ENCODE measurements at regions not wholly inside any gene's neighbourhood (a gene's known extent, or its start where the extent isn't known, plus 50 kb on each side); places are given as distances from the start of the nearest gene placed in this dataset.

DNA sequence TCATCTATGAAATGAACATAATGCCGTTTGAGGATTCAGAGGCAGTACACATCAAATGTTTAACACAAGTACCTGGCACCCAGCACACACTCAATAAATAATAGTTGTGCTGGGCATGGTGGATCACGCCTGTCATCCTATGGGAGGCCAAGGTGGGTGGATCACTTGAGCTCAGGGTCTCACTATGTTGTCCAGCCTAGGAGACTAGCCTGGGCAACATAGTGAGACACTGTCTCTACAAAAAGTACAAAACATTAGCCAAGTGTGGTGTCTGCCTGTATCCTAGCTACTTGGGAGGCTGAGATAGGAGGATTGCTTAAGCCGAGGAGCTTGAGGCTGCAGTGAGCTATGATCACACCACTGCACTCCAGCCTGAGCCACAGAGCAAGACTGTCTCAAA lies 98.1 kb upstream of the SALL4 start:
- Mint-ChIP-seq H3K36me3 (no peaks in the 10 kb centered on the region), H3K4me1 (no peaks in the 10 kb centered on the region), H3K27ac (no peak overlapping the region), H3K4me3 (no peak overlapping the region), H3K27me3 (no peaks in the 10 kb centered on the region), H3K9me3 (no peaks in the 10 kb centered on the region)
- ATAC-seq (ENCODE audit: low read depth), result no peak
- POLR2A ChIA-PET, result no interaction called here
- no peak for DNase-seq

DNA sequence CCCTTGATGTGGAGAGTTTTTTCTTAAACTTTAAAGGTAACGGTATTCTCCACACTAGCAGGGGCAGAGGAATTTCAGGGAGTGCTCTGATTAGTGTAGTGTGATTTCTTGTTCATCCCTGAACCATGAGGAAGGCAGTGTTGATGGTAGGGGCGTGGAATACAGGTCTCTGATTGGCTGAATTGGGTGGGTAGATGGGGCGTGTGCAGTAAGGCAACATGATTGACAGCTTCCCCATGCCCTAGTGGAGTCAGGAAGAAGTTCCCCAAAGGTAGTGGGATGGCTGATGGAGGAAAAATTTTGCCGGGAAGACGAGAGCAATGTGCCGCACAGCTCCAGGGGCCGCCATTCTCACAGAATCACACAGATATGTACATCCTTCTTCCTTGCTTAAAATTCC lies 97.4 kb upstream of the SALL4 start:
- no peaks in the 10 kb centered on the region for H3K27me3 Mint-ChIP-seq
- POLR2A ChIA-PET, result no interaction called here
- DNase-seq (no peak), ATAC-seq (ENCODE audit: low read depth) (no peak)
- no peak overlapping the region for H3K4me3 Mint-ChIP-seq
- H3K9me3 Mint-ChIP-seq, result no peaks in the 10 kb centered on the region
- H3K4me1 Mint-ChIP-seq, result no peaks in the 10 kb centered on the region
- H3K36me3 Mint-ChIP-seq, result no peaks in the 10 kb centered on the region
- no peak overlapping the region for H3K27ac Mint-ChIP-seq

DNA sequence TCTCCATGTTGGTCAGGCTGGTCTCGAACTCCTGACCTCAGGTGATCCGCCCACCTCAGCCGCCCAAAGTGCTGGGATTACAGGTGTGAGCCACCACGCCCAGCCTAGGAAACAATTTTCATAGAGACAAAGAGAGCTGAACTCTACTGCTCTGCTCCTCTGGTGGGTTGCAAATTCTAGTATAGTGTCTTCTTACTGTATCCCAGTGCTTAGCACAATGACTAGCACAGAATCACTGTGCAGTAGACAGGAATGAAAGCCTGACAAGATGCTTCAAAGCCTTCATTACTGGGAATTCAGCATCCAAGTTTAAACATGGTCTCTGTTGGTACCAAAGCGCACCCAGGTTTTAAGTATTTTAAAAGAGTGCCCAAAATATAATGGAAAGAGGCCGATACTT lies 96.5 kb upstream of the SALL4 start:
- H3K9me3 Mint-ChIP-seq, result no peaks in the 10 kb centered on the region
- no peaks in the 10 kb centered on the region for H3K36me3 Mint-ChIP-seq
- no peak overlapping the region for H3K27ac Mint-ChIP-seq
- DNase-seq, result no peak
- H3K27me3 Mint-ChIP-seq, result peaks cover 3% of the 10 kb centered on the region
- no peaks in the 10 kb centered on the region for H3K4me1 Mint-ChIP-seq
- H3K4me3 Mint-ChIP-seq, result no peak overlapping the region
- no peak for ATAC-seq (ENCODE audit: low read depth)
- POLR2A ChIA-PET, result no interaction called here

DNA sequence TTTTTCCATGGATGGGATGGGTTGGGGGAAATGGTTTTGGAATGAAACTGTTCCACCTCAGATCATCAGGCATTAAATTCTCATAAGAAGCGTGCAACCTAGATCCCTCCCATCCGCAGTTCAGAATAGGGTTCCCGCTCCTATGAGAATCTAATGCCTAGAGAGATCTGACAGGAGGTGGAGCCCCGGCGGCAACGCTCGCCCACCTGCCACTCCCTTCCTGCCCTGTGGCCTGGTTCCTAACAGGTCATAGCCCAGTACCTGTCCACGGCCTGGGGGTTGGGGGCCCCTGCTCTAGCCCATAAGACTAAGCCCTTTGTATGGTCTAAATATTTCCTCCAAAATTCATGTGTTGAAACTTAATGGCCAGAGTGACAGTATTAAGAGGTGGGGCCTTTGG lies 92.3 kb upstream of the SALL4 start:
- DNase-seq (no peak), ATAC-seq (ENCODE audit: low read depth) (no peak)
- Mint-ChIP-seq H3K4me3 (no peak overlapping the region), H3K27ac (no peak overlapping the region), H3K27me3 (peaks cover 3% of the 10 kb centered on the region), H3K36me3 (no peaks in the 10 kb centered on the region), H3K4me1 (no peaks in the 10 kb centered on the region), H3K9me3 (no peaks in the 10 kb centered on the region)
- POLR2A ChIA-PET, result no interaction called here

DNA sequence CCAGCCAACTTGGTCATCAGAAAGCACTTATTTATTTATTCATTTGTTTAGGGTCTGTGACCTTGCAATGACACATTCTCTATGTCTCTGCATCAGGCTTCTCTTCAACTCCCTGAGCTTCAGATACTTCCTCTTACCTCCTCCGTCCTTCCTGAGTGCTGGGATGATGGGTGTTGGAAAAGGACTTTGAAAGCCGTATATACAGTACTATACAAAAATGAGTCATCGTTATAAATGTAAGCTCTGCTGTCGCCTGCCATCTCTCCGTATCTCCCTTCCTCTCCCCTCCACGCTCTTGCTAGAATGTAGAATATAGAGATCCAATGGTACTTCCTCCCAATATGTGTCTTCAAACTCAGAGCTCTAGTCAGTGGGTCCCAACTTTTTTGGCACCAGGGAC lies 91.9 kb upstream of the SALL4 start:
- POLR2A ChIA-PET, result no interaction called here
- Mint-ChIP-seq H3K4me1 (no peaks in the 10 kb centered on the region), H3K27me3 (peaks cover 3% of the 10 kb centered on the region), H3K27ac (no peak overlapping the region), H3K4me3 (no peak overlapping the region), H3K9me3 (no peaks in the 10 kb centered on the region), H3K36me3 (no peaks in the 10 kb centered on the region)
- ATAC-seq (ENCODE audit: low read depth) (no peak), DNase-seq (no peak)

DNA sequence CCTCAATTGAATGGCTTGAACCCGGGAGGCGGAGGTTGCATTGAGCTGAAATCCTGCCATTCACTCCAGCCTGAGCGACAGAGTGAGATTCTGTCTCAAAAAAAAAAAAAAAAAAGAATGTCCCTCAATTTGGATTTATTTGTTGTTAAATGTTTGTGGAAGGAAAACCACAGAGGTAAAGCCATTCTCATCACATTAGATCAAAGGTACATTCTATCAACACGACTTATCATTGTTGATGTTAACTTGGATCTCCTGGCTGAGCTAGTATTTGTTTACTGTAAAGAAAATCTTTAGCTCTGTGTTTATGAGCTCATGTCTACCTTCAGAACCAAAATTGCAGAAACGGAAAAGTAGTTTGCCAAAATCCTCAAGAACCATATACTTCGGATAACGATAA lies 91.4 kb upstream of the SALL4 start:
- POLR2A ChIA-PET, result interaction anchor here (0.5 kb wide), 1 partner anchor 232 kb away, joined by 3 read pairs; no protein-coding TSS in a partner anchor
- H3K9me3 Mint-ChIP-seq, result no peaks in the 10 kb centered on the region
- H3K27me3 Mint-ChIP-seq, result peaks cover 3% of the 10 kb centered on the region
- no peaks in the 10 kb centered on the region for H3K4me1 Mint-ChIP-seq
- no peaks in the 10 kb centered on the region for H3K36me3 Mint-ChIP-seq
- no peak overlapping the region for H3K27ac Mint-ChIP-seq
- H3K4me3 Mint-ChIP-seq, result no peak overlapping the region
- DNase-seq (no peak), ATAC-seq (ENCODE audit: low read depth) (no peak)

DNA sequence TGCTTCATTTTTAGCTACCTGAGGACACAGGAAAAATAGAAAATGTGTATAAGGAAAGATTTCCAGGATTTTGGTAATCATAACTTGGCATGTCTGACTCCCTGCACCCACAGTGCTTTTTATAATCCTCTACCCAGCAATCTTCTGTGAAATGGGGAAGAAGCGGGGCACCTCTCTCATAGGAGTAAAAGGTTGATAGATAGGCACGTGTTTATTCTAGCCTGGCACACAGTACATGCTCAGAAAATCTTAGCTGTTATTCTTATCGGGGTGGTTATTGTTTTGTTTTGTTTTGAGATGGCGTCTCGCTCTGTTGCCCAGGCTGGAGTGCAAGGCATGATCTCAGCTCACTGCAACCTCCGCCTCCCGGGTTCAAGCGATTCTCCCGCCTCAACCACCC lies 87.7 kb upstream of the SALL4 start:
- H3K4me1 Mint-ChIP-seq, result no peaks in the 10 kb centered on the region
- H3K27ac Mint-ChIP-seq, result no peak overlapping the region
- no peak for DNase-seq
- H3K4me3 Mint-ChIP-seq, result no peak overlapping the region
- peaks cover 3% of the 10 kb centered on the region for H3K27me3 Mint-ChIP-seq
- no peaks in the 10 kb centered on the region for H3K36me3 Mint-ChIP-seq
- no peaks in the 10 kb centered on the region for H3K9me3 Mint-ChIP-seq
- POLR2A ChIA-PET, result no interaction called here
- ATAC-seq (ENCODE audit: low read depth), result no peak

DNA sequence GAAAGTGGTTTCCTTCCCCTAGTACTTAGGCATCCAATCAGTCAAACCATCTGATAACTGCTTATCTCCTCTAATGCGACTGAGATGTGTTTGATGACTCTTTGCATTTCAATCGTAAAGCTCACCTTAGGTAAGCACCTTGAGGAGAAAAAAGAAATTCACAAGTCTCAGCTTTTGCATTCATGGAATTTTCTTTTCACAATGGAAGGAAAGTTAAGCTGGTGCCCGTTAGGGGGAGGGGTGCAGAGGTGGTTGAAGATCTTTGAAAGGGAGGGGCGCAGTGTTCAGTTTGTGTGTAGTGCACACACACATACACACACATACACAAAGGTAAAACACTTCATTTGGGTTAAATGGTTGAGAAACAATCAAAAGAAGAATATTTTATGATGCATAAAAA lies 87.1 kb upstream of the SALL4 start:
- Mint-ChIP-seq H3K27ac (no peak overlapping the region), H3K36me3 (no peaks in the 10 kb centered on the region), H3K4me3 (no peak overlapping the region), H3K27me3 (peaks cover 3% of the 10 kb centered on the region), H3K9me3 (no peaks in the 10 kb centered on the region), H3K4me1 (no peaks in the 10 kb centered on the region)
- ATAC-seq (ENCODE audit: low read depth) (no peak), DNase-seq (no peak)
- POLR2A ChIA-PET, result no interaction called here

DNA sequence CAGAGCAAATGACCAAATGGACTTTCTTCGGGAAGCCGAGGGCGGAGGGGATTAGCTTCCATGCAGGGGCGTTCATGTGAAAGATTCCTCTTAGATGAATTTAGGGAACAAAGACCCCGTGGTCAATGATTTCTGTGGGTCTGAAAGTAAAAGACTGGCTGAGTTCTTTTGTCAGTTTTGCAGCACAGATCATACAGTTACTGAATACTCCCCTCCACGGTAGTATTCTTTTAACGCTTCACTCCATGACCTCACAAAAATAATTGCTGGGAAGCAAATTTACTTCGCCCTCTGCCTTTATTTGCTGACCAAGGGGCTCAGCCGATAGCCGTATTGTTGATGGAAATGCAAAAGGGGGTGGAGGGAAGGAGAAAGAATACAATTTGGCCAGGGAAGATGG lies 86.0 kb upstream of the SALL4 start:
- no peaks in the 10 kb centered on the region for H3K27me3 Mint-ChIP-seq
- ATAC-seq (ENCODE audit: low read depth) (no peak), DNase-seq (no peak)
- no peaks in the 10 kb centered on the region for H3K36me3 Mint-ChIP-seq
- no peaks in the 10 kb centered on the region for H3K9me3 Mint-ChIP-seq
- no peak overlapping the region for H3K4me3 Mint-ChIP-seq
- POLR2A ChIA-PET, result no interaction called here
- no peaks in the 10 kb centered on the region for H3K4me1 Mint-ChIP-seq
- H3K27ac Mint-ChIP-seq, result no peak overlapping the region

DNA sequence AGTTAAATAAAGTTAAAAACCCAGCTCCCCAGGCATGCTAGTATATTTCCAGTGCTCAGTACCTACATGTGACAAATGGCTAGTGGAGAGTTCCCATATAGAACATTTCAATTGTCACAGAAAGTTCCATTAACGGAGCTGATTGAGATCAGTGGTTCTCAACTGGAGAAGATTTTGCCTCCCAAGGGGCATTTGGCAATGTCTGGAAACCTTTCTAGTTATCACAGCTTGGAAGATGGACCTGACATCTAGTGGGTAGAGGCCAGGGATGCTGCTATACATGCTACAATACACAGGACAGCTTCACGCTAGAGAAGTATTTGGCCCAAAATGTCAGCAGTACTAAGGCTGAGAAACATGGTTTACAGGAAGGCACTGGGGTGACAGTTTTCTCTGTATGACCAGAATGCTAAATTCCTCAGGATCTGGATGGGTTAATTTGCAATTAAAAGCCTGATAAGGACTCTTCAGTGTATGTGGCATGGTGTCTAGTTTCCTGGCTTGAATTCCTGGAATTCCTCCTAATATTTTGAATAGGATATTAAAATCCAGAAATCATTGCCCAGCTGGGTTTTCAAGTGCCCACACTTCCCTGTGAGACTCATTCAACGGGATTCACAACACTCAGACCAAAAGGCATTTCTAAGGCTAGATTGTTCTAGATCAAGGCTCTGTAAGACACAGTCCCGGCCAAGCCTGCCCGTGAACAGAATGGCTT lies 84.7 kb upstream of the SALL4 start:
- Mint-ChIP-seq H3K27me3 (no peaks in the 10 kb centered on the region), H3K27ac (no peak overlapping the region), H3K36me3 (no peaks in the 10 kb centered on the region), H3K9me3 (no peaks in the 10 kb centered on the region), H3K4me1 (no peaks in the 10 kb centered on the region), H3K4me3 (no peak overlapping the region)
- POLR2A ChIA-PET, result no interaction called here
- DNase-seq (no peak), ATAC-seq (ENCODE audit: low read depth) (no peak)

DNA sequence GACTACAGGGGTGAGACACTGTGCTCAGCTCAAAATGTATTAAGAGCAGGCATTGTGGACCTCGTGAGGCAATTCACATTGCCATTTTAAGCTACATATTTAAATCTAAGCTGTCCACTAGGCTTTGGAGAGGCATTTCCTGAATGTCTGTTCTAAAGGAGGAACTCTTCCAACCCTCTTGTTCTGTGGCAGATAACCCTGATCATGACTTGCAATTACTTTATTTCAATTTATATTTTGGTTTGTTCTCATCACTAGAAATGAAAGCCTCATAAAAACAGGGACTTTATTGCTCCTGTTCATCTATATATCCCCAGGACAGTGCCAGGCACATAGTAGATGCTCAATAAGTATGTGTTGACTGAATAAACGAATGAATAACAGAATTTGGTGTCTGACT lies 84.0 kb upstream of the SALL4 start:
- Mint-ChIP-seq H3K9me3 (no peaks in the 10 kb centered on the region), H3K27me3 (no peaks in the 10 kb centered on the region), H3K27ac (no peak overlapping the region), H3K4me3 (no peak overlapping the region), H3K4me1 (no peaks in the 10 kb centered on the region), H3K36me3 (no peaks in the 10 kb centered on the region)
- DNase-seq (no peak), ATAC-seq (ENCODE audit: low read depth) (no peak)
- POLR2A ChIA-PET, result no interaction called here

DNA sequence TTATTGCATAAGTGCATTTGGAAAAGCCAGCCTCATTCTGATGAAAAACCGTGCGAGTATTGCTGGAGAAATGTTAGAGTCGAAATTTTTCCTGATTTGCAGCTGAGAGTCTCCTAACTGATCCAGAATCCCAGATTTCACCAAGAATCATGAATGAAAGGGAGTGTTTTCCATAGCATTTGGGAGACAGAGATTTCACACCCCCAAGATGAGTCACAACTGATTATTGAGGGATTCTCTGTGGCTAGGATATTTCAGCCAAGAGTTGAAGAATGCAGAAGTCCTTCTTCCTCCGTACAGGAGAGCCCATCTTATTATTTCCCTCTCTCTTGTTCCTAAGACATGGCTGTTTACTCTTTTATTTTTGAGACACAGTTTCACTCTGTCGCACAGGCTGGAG lies 82.2 kb upstream of the SALL4 start:
- no peaks in the 10 kb centered on the region for H3K27me3 Mint-ChIP-seq
- POLR2A ChIA-PET, result no interaction called here
- no peaks in the 10 kb centered on the region for H3K36me3 Mint-ChIP-seq
- no peak for ATAC-seq (ENCODE audit: low read depth)
- H3K4me1 Mint-ChIP-seq, result no peaks in the 10 kb centered on the region
- no peak overlapping the region for H3K4me3 Mint-ChIP-seq
- DNase-seq, result no peak
- H3K9me3 Mint-ChIP-seq, result no peaks in the 10 kb centered on the region
- H3K27ac Mint-ChIP-seq, result no peak overlapping the region

DNA sequence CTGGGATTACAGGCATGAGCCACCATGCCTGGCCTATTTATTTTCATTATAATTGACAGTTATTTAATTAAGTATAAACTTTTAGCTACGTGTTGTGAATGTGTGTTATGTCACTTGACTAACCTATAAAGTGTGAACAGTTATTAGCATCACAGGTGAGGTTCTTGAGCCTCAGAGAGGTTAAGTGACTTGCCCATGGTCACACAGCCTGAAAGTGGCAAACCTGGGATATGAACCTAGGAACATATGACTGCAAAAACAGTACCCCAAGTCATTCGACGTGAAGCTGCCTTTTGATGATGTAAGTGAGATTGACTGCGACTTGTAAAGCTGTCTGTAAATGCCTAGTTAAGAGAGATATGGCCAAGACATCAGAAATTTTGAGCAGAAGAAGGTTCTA lies 77.9 kb upstream of the SALL4 start:
- no peaks in the 10 kb centered on the region for H3K4me1 Mint-ChIP-seq
- H3K4me3 Mint-ChIP-seq, result no peak overlapping the region
- peaks cover 5% of the 10 kb centered on the region for H3K27me3 Mint-ChIP-seq
- POLR2A ChIA-PET, result no interaction called here
- DNase-seq, result no peak
- H3K36me3 Mint-ChIP-seq, result no peaks in the 10 kb centered on the region
- H3K27ac Mint-ChIP-seq, result no peak overlapping the region
- H3K9me3 Mint-ChIP-seq, result no peaks in the 10 kb centered on the region
- no peak for ATAC-seq (ENCODE audit: low read depth)

DNA sequence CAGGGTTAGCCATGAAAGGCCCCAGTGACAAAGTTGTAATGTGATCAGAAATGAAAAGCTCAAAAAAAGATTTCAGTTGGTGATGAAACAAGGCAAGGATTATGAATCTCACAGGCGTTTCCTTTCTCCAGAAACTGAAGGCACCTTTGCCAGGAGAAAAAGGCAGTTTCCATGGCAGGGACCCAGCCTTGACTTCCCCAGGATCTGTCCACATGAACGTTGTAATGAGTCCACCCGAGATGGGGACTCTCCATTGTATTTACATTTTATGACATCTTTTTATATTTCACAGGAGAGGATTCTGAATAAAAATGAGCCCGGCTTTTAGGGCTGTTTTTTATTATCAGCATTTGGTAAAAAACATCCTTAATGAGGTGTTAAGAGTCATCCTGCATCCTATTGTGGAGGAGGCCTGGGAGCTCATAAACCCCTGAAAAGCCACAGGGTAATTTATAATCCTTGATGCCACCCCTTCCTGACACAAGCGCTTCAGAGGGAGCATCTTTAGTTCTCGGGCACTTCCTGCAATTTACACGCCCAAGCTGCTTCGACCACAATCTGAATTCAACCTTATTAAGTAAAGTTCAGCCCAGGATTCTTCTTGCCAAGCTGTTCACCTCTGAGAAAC lies 74.1 kb upstream of the SALL4 start:
- Mint-ChIP-seq H3K4me3 (no peak overlapping the region), H3K36me3 (no peaks in the 10 kb centered on the region)

DNA sequence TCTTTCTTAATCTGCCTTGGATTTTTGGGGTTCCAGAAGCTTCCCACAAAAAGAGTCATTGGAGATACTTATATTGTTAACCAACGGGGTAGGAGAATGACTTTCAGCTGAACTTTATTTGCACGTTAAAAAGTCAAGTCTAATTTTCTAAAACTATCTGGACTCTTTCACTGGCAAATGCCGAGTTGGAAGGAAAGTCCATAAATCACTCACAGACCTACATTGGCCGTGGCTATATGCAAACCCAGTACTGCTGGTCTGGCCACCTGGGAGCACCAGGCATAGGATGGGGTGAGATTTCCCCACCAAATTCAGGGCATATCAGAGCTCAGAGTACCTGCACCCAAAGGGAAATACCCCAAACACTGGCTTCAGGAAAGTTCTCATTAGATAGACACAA lies 71.3 kb upstream of the SALL4 start:
- Mint-ChIP-seq H3K4me3 (no peak overlapping the region), H3K9me3 (no peaks in the 10 kb centered on the region), H3K27ac (no peak overlapping the region), H3K27me3 (peaks cover 5% of the 10 kb centered on the region), H3K36me3 (no peaks in the 10 kb centered on the region), H3K4me1 (no peaks in the 10 kb centered on the region)
- ATAC-seq (ENCODE audit: low read depth), result no peak
- no peak for DNase-seq
- POLR2A ChIA-PET, result no interaction called here

More for the DNA sequence above, 74.1 kb upstream of the SALL4 start:
- no peaks in the 10 kb centered on the region for H3K9me3 Mint-ChIP-seq
- DNase-seq (no peak), ATAC-seq (ENCODE audit: low read depth) (no peak)
- H3K4me1 Mint-ChIP-seq, result no peaks in the 10 kb centered on the region
- H3K27me3 Mint-ChIP-seq, result peaks cover 5% of the 10 kb centered on the region
- POLR2A ChIA-PET, result no interaction called here
- no peak overlapping the region for H3K27ac Mint-ChIP-seq

Data from activated naive CD8-positive, alpha-beta T cell treated with anti-CD3 and anti-CD28 coated beads, Interleukin-2, amount 10 ng/mL, durations not matched to agents 7 days and 5 days (primary cell).